ENCODE measurements at regions not wholly inside any gene's neighbourhood (a gene's known extent, or its start where the extent isn't known, plus 50 kb on each side); places are given as distances from the start of the nearest gene placed in this dataset.

GRCh38 chr13:23488442-23488841 lies 54.9 kb upstream of the SACS start:
- H3K9me3 ChIP-seq (ENCODE audit: control insufficient read depth, low read length, poor library complexity, severe bottlenecking) = no peaks in the 10 kb centered on the region
- Mint-ChIP-seq H3K36me3 (ENCODE audit: low read depth) (no peaks in the 10 kb centered on the region), H3K4me3 (no peak overlapping the region), H3K27ac (no peak overlapping the region), H3K27me3 (peaks cover 40% of the 10 kb centered on the region), H3K4me1 (peaks cover 4% of the 10 kb centered on the region)
- no peak for DNase-seq
- ATAC-seq = peak; percentile 41

GRCh38 chr13:23496255-23496654 lies 62.8 kb upstream of the SACS start:
- ATAC-seq = no peak
- H3K27ac Mint-ChIP-seq = no peak overlapping the region
- no peaks in the 10 kb centered on the region for H3K36me3 Mint-ChIP-seq (ENCODE audit: low read depth)
- peaks cover 61% of the 10 kb centered on the region for H3K27me3 Mint-ChIP-seq
- H3K4me1 Mint-ChIP-seq = no peaks in the 10 kb centered on the region
- DNase-seq = no peak
- H3K9me3 ChIP-seq (ENCODE audit: control insufficient read depth, low read length, poor library complexity, severe bottlenecking) = no peaks in the 10 kb centered on the region
- no peak overlapping the region for H3K4me3 Mint-ChIP-seq

- Mint-ChIP-seq H3K36me3 (ENCODE audit: low read depth) (no peaks in the 10 kb centered on the region), H3K4me3 (no peak overlapping the region), H3K27me3 (peaks cover 61% of the 10 kb centered on the region), H3K27ac (no peak overlapping the region), H3K4me1 (no peaks in the 10 kb centered on the region)
- DNase-seq = no peak
- ATAC-seq = no peak
- no peaks in the 10 kb centered on the region for H3K9me3 ChIP-seq (ENCODE audit: control insufficient read depth, low read length, poor library complexity, severe bottlenecking)
Observed at GRCh38 chr13:23497191-23497590, 63.7 kb upstream of the SACS start.

GRCh38 chr13:23500849-23501248 lies 67.3 kb upstream of the SACS start:
- no peak for ATAC-seq
- no peaks in the 10 kb centered on the region for H3K36me3 Mint-ChIP-seq (ENCODE audit: low read depth)
- H3K4me3 Mint-ChIP-seq = no peak overlapping the region
- H3K27ac Mint-ChIP-seq = no peak overlapping the region
- no peak for DNase-seq
- peaks cover 51% of the 10 kb centered on the region for H3K27me3 Mint-ChIP-seq
- no peaks in the 10 kb centered on the region for H3K4me1 Mint-ChIP-seq
- no peaks in the 10 kb centered on the region for H3K9me3 ChIP-seq (ENCODE audit: control insufficient read depth, low read length, poor library complexity, severe bottlenecking)

GRCh38 chr13:23504180-23504579 lies 66.0 kb upstream of the TNFRSF19 start:
- ATAC-seq (no peak), DNase-seq (no peak)
- H3K27ac Mint-ChIP-seq = no peak overlapping the region
- H3K9me3 ChIP-seq (ENCODE audit: control insufficient read depth, low read length, poor library complexity, severe bottlenecking) = no peaks in the 10 kb centered on the region
- no peaks in the 10 kb centered on the region for H3K4me1 Mint-ChIP-seq
- no peak overlapping the region for H3K4me3 Mint-ChIP-seq
- peaks cover 30% of the 10 kb centered on the region for H3K27me3 Mint-ChIP-seq
- H3K36me3 Mint-ChIP-seq (ENCODE audit: low read depth) = no peaks in the 10 kb centered on the region

- Mint-ChIP-seq H3K4me3 (no peak overlapping the region), H3K4me1 (no peaks in the 10 kb centered on the region), H3K27ac (no peak overlapping the region), H3K36me3 (ENCODE audit: low read depth) (no peaks in the 10 kb centered on the region), H3K27me3 (peaks cover 27% of the 10 kb centered on the region)
- ATAC-seq = no peak
- no peaks in the 10 kb centered on the region for H3K9me3 ChIP-seq (ENCODE audit: control insufficient read depth, low read length, poor library complexity, severe bottlenecking)
- DNase-seq = no peak
Observed at GRCh38 chr13:23505007-23505406, 65.2 kb upstream of the TNFRSF19 start.

GRCh38 chr13:23506071-23506806 lies 64.0 kb upstream of the TNFRSF19 start:
- no peak for ATAC-seq
- Mint-ChIP-seq H3K27ac (no peak overlapping the region), H3K4me1 (no peaks in the 10 kb centered on the region)

GRCh38 chr13:23506807-23507291 lies 63.4 kb upstream of the TNFRSF19 start:
- ATAC-seq (no peak), DNase-seq (no peak)
- Mint-ChIP-seq H3K4me1 (no peaks in the 10 kb centered on the region), H3K36me3 (ENCODE audit: low read depth) (no peaks in the 10 kb centered on the region), H3K27me3 (peaks cover 38% of the 10 kb centered on the region), H3K27ac (no peak overlapping the region), H3K4me3 (no peak overlapping the region)
- no peaks in the 10 kb centered on the region for H3K9me3 ChIP-seq (ENCODE audit: control insufficient read depth, low read length, poor library complexity, severe bottlenecking)

More at GRCh38 chr13:23506071-23506806, 64.0 kb upstream of the TNFRSF19 start:
- H3K36me3 Mint-ChIP-seq (ENCODE audit: low read depth) = no peaks in the 10 kb centered on the region
- peaks cover 32% of the 10 kb centered on the region for H3K27me3 Mint-ChIP-seq
- DNase-seq = no peak
- no peak overlapping the region for H3K4me3 Mint-ChIP-seq
- H3K9me3 ChIP-seq (ENCODE audit: control insufficient read depth, low read length, poor library complexity, severe bottlenecking) = no peaks in the 10 kb centered on the region

- ATAC-seq = no peak
- Mint-ChIP-seq H3K27ac (no peak overlapping the region), H3K27me3 (peaks cover 51% of the 10 kb centered on the region), H3K4me1 (no peaks in the 10 kb centered on the region), H3K36me3 (ENCODE audit: low read depth) (no peaks in the 10 kb centered on the region), H3K4me3 (no peak overlapping the region)
- no peak for DNase-seq
- H3K9me3 ChIP-seq (ENCODE audit: control insufficient read depth, low read length, poor library complexity, severe bottlenecking) = no peaks in the 10 kb centered on the region
Observed at GRCh38 chr13:23509781-23510543, 60.2 kb upstream of the TNFRSF19 start.

GRCh38 chr13:23510544-23510916 lies 59.7 kb upstream of the TNFRSF19 start:
- H3K36me3 Mint-ChIP-seq (ENCODE audit: low read depth) = no peaks in the 10 kb centered on the region
- DNase-seq (no peak), ATAC-seq (no peak)
- H3K4me3 Mint-ChIP-seq = no peak overlapping the region
- no peaks in the 10 kb centered on the region for H3K4me1 Mint-ChIP-seq
- no peaks in the 10 kb centered on the region for H3K9me3 ChIP-seq (ENCODE audit: control insufficient read depth, low read length, poor library complexity, severe bottlenecking)
- H3K27me3 Mint-ChIP-seq = peaks cover 52% of the 10 kb centered on the region
- H3K27ac Mint-ChIP-seq = no peak overlapping the region

GRCh38 chr13:23510979-23511735 lies 59.1 kb upstream of the TNFRSF19 start:
- DNase-seq = no peak
- H3K4me1 Mint-ChIP-seq = no peaks in the 10 kb centered on the region

GRCh38 chr13:23512762-23513395 lies 57.3 kb upstream of the TNFRSF19 start:
- no peak overlapping the region for H3K27ac Mint-ChIP-seq
- DNase-seq (no peak), ATAC-seq (no peak)
- no peaks in the 10 kb centered on the region for H3K4me1 Mint-ChIP-seq
- no peaks in the 10 kb centered on the region for H3K9me3 ChIP-seq (ENCODE audit: control insufficient read depth, low read length, poor library complexity, severe bottlenecking)
- H3K36me3 Mint-ChIP-seq (ENCODE audit: low read depth) = no peaks in the 10 kb centered on the region
- no peak overlapping the region for H3K4me3 Mint-ChIP-seq
- peaks cover 54% of the 10 kb centered on the region for H3K27me3 Mint-ChIP-seq

More at GRCh38 chr13:23510979-23511735, 59.1 kb upstream of the TNFRSF19 start:
- H3K27ac Mint-ChIP-seq = no peak overlapping the region
- H3K36me3 Mint-ChIP-seq (ENCODE audit: low read depth) = no peaks in the 10 kb centered on the region
- peaks cover 54% of the 10 kb centered on the region for H3K27me3 Mint-ChIP-seq
- H3K9me3 ChIP-seq (ENCODE audit: control insufficient read depth, low read length, poor library complexity, severe bottlenecking) = no peaks in the 10 kb centered on the region
- no peak overlapping the region for H3K4me3 Mint-ChIP-seq
- ATAC-seq = no peak

- H3K9me3 ChIP-seq (ENCODE audit: control insufficient read depth, low read length, poor library complexity, severe bottlenecking) = no peaks in the 10 kb centered on the region
- Mint-ChIP-seq H3K27me3 (peaks cover 54% of the 10 kb centered on the region), H3K4me1 (no peaks in the 10 kb centered on the region), H3K36me3 (ENCODE audit: low read depth) (no peaks in the 10 kb centered on the region), H3K27ac (no peak overlapping the region), H3K4me3 (no peak overlapping the region)
- ATAC-seq = no peak
- no peak for DNase-seq
Observed at GRCh38 chr13:23513455-23513854, 56.8 kb upstream of the TNFRSF19 start.
